Adrenal gland (tissue), 5 donors: ENCODE measurements at regions not wholly inside any gene's neighbourhood (a gene's known extent, or its start where the extent isn't known, plus 50 kb on each side); places are given as distances from the start of the nearest gene placed in this dataset.

Source experiments
- CTCF ChIP-seq, 6 experiments: fragments of 450-650 bp in 4 of 6; fragments of 200-600 bp in 2 of 6; sonication (generic) in 1 of 6; IDR thresholded peaks; 1 replicate in 5 of 6; 2 replicates in 1 of 6; pipeline versions ENCODE4 v1.5.1 to v1.8.0; 2016 to 2021; ENCODE audit warnings: antibody characterized with exemption in 6 of 6, mild to moderate bottlenecking in 2 of 6, moderate library complexity in 1 of 6
- POLR2A ChIP-seq, 2 donors: fragments of 450-650 bp; IDR thresholded peaks; one replicate each; pipeline ENCODE4 v1.6.1; 2017; ENCODE audit warnings: antibody characterized with exemption in 2 of 2, mild to moderate bottlenecking in 2 of 2, moderate library complexity in 1 of 2
- donor health status: DM: no; HTN: no; CAD: no.

- TF ChIP-seq CTCF (IDR thresholded peaks at IDR 0.05) (no peak), POLR2A (IDR thresholded peaks at IDR 0.05) (no peak)
Observed at GRCh38 chr13:44074611-44075010, 194.9 kb downstream of the LACC1 start.
